ENCODE measurements at regions not wholly inside any gene's neighbourhood (a gene's known extent, or its start where the extent isn't known, plus 50 kb on each side); places are given as distances from the start of the nearest gene placed in this dataset.

DNA sequence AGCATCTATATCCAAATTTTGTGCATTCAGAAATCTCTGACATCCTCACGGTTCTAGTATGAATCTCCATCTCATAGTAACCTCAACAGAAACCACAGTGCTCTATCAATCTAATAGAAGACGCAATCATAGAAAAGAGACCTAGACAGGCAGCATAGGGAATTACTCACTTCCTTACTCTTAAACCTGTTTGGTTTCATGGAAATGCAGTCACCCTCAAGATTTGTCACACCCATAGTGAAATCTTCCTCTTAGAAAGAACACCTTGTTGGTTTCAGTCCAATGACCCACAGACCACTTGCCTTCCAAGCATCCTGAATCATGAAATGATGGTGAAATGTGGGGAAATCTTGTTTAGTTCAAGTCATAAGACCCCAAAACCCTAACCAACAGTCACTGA is 166.1 kb upstream of the PRDM1 start:
- TF ChIP-seq YY1 (IDR thresholded peaks at IDR 0.05) (no peak), RAD21 (IDR thresholded peaks at IDR 0.05) (no peak), EGR1 (IDR thresholded peaks at IDR 0.05; ENCODE audit: low read depth in 2 of 2) (no peak), TAF1 (conservative IDR thresholded peaks at IDR 0.05) (no peak), NR2F2 (IDR thresholded peaks at IDR 0.05) (no peak), GABPA (IDR thresholded peaks at IDR 0.05 in 1 of 2, conservative IDR thresholded peaks at IDR 0.05 in 1 of 2) (no peak), FOXA2 (IDR thresholded peaks at IDR 0.05) (no peak), HNF4A (conservative IDR thresholded peaks at IDR 0.05) (no peak), SP1 (IDR thresholded peaks at IDR 0.05) (no peak), JUND (IDR thresholded peaks at IDR 0.05) (no peak)
- TF ChIP-seq, protein P1, sequence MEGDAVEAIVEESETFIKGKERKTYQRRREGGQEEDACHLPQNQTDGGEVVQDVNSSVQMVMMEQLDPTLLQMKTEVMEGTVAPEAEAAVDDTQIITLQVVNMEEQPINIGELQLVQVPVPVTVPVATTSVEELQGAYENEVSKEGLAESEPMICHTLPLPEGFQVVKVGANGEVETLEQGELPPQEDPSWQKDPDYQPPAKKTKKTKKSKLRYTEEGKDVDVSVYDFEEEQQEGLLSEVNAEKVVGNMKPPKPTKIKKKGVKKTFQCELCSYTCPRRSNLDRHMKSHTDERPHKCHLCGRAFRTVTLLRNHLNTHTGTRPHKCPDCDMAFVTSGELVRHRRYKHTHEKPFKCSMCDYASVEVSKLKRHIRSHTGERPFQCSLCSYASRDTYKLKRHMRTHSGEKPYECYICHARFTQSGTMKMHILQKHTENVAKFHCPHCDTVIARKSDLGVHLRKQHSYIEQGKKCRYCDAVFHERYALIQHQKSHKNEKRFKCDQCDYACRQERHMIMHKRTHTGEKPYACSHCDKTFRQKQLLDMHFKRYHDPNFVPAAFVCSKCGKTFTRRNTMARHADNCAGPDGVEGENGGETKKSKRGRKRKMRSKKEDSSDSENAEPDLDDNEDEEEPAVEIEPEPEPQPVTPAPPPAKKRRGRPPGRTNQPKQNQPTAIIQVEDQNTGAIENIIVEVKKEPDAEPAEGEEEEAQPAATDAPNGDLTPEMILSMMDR (IDR thresholded peaks at IDR 0.05; ENCODE audit: low read depth, low read length, missing input control) = no peak
- TF ChIP-seq, protein P2, sequence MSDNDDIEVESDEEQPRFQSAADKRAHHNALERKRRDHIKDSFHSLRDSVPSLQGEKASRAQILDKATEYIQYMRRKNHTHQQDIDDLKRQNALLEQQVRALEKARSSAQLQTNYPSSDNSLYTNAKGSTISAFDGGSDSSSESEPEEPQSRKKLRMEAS (IDR thresholded peaks at IDR 0.05) = no peak
